HL-60 (cell line): ENCODE measurements at regions not wholly inside any gene's neighbourhood (a gene's known extent, or its start where the extent isn't known, plus 50 kb on each side); places are given as distances from the start of the nearest gene placed in this dataset.

Source experiments
- CTCF ChIP-seq: IDR thresholded peaks from one replicate; pipeline ENCODE4 v1.5.1; 2011; ENCODE audit warnings: low read length, control low read depth, inconsistent platforms; ENCODE audit not compliant: insufficient read depth
- GABPA ChIP-seq: IDR thresholded peaks from 2 replicates; pipeline ENCODE4 v1.6.1; 2012; ENCODE audit warnings: low read depth
- POLR2AphosphoS5 ChIP-seq: IDR thresholded peaks from 2 replicates; pipeline ENCODE4 v1.6.1; 2012; ENCODE audit warnings: low read depth

GRCh38 chr6:140044626-140045025 is 670.2 kb upstream of the CITED2 start:
- no peak for TF ChIP-seq CTCF
- TF ChIP-seq GABPA = no peak
- no peak for TF ChIP-seq POLR2AphosphoS5
